ENCODE measurements at regions not wholly inside any gene's neighbourhood (a gene's known extent, or its start where the extent isn't known, plus 50 kb on each side); places are given as distances from the start of the nearest gene placed in this dataset.

DNA sequence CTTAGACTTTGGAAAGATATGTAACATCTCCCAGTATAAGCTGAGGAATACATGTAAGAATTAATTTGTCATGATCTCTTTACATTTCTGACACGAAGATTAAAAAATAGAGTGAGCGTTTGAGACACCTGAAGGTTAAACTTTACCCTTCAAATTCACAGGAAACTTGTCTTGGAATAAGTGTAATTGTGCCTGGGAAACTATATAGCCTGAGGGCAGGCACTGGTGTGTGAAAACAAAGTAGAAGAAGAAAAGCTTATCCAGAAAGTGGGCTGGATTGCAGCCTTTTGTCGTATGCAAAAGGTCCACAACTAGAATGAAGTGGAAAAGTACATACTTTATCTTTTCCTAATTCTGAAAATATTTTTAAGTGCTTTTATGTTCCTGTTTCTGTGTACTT is 275.7 kb upstream of the TCF21 start:
- TF ChIP-seq CTCF (IDR thresholded peaks at IDR 0.05) (no peak), POLR2A (IDR thresholded peaks at IDR 0.05) (no peak)

Data from adrenal gland (tissue), 5 donors.